ENCODE measurements at regions not wholly inside any gene's neighbourhood (a gene's known extent, or its start where the extent isn't known, plus 50 kb on each side); places are given as distances from the start of the nearest gene placed in this dataset.
"Not testable (repeated sequence)": the region's sequence is repeated elsewhere in the genome, so short reads cannot be mapped to it uniquely, and the experiment has no call there.

DNA sequence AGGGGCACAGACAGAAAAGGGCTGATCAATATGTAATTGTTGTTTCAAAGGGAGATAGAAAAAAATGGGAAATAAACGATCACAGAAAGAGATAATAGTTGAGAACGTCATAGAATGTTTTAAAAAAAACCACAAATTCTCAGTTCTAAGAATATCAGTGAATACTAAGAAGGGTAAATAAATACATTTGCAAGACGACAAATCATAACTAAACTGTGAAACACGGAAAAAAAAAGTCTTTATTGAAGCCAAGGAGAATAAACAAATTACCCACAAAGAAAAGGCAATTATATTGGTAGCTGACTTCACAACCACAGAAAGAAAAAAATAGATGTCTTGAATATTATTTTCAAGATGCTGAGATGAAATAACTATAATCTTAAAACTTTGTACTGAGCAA, 305.2 kb upstream of the STEAP1 start:
- no peaks in the 10 kb centered on the region for H3K36me3 Mint-ChIP-seq (ENCODE audit: low read depth)
- Histone ChIP-seq H3F3A (replicated peaks; ENCODE audit: low read depth) (no peaks in the 10 kb centered on the region), H3K4me3 (no peak overlapping the region), H3K79me2 (replicated peaks; ENCODE audit: insufficient read depth) (no peaks in the 10 kb centered on the region), H2AFZ (no peak overlapping the region), H3K36me3 (ENCODE audit: insufficient read depth) (no peaks in the 10 kb centered on the region), H3K9me2 (ENCODE audit: insufficient read depth) (no peaks in the 10 kb centered on the region), H3K27ac (ENCODE audit: low read depth) (no peak overlapping the region), H3K4me2 (no peak overlapping the region), H4K20me1 (replicated peaks; ENCODE audit: insufficient read depth) (no peaks in the 10 kb centered on the region), H3K4me1 (ENCODE audit: insufficient read depth) (no peaks in the 10 kb centered on the region), H3K27me3 (ENCODE audit: insufficient read depth) (no peaks in the 10 kb centered on the region)
- no peak overlapping the region for H3K4me3 Mint-ChIP-seq
- TF ChIP-seq NANOG (IDR thresholded peaks at IDR 0.05; ENCODE audit: borderline replicate concordance) = no peak
- TF ChIP-seq POLR2AphosphoS5 (IDR thresholded peaks at IDR 0.05; ENCODE audit: low read depth) = no peak
- TF ChIP-seq EZH2phosphoT487 (IDR thresholded peaks at IDR 0.05; ENCODE audit: unreplicated experiment) = no peak
- TF ChIP-seq, protein P1, sequence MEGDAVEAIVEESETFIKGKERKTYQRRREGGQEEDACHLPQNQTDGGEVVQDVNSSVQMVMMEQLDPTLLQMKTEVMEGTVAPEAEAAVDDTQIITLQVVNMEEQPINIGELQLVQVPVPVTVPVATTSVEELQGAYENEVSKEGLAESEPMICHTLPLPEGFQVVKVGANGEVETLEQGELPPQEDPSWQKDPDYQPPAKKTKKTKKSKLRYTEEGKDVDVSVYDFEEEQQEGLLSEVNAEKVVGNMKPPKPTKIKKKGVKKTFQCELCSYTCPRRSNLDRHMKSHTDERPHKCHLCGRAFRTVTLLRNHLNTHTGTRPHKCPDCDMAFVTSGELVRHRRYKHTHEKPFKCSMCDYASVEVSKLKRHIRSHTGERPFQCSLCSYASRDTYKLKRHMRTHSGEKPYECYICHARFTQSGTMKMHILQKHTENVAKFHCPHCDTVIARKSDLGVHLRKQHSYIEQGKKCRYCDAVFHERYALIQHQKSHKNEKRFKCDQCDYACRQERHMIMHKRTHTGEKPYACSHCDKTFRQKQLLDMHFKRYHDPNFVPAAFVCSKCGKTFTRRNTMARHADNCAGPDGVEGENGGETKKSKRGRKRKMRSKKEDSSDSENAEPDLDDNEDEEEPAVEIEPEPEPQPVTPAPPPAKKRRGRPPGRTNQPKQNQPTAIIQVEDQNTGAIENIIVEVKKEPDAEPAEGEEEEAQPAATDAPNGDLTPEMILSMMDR (conservative IDR thresholded peaks at IDR 0.05; ENCODE audit: low read depth in 2 of 2) = no peak
- no peak for TF ChIP-seq JUNB (IDR thresholded peaks at IDR 0.05; ENCODE audit: unreplicated experiment)
- no peak for TF ChIP-seq STAT1 (IDR thresholded peaks at IDR 0.05; ENCODE audit: unreplicated experiment)
- TF ChIP-seq, protein P2, sequence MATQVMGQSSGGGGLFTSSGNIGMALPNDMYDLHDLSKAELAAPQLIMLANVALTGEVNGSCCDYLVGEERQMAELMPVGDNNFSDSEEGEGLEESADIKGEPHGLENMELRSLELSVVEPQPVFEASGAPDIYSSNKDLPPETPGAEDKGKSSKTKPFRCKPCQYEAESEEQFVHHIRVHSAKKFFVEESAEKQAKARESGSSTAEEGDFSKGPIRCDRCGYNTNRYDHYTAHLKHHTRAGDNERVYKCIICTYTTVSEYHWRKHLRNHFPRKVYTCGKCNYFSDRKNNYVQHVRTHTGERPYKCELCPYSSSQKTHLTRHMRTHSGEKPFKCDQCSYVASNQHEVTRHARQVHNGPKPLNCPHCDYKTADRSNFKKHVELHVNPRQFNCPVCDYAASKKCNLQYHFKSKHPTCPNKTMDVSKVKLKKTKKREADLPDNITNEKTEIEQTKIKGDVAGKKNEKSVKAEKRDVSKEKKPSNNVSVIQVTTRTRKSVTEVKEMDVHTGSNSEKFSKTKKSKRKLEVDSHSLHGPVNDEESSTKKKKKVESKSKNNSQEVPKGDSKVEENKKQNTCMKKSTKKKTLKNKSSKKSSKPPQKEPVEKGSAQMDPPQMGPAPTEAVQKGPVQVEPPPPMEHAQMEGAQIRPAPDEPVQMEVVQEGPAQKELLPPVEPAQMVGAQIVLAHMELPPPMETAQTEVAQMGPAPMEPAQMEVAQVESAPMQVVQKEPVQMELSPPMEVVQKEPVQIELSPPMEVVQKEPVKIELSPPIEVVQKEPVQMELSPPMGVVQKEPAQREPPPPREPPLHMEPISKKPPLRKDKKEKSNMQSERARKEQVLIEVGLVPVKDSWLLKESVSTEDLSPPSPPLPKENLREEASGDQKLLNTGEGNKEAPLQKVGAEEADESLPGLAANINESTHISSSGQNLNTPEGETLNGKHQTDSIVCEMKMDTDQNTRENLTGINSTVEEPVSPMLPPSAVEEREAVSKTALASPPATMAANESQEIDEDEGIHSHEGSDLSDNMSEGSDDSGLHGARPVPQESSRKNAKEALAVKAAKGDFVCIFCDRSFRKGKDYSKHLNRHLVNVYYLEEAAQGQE (IDR thresholded peaks at IDR 0.05; ENCODE audit: unreplicated experiment) = no peak
- no peak for TF ChIP-seq EZH2 (IDR thresholded peaks at IDR 0.05; ENCODE audit: low read depth, unreplicated experiment)
- DNase-seq (ENCODE audit: low spot score) (no peak), ATAC-seq (no peak)
- no peaks in the 10 kb centered on the region for H3K4me1 Mint-ChIP-seq
- no peaks in the 10 kb centered on the region for H3K27me3 Mint-ChIP-seq (ENCODE audit: insufficient read depth, low read depth, poor library complexity)
- H3K27ac Mint-ChIP-seq = no peak overlapping the region; the same call in 1 of the 2 replicates
- no peaks in the 10 kb centered on the region for H3K9me3 Mint-ChIP-seq

DNA sequence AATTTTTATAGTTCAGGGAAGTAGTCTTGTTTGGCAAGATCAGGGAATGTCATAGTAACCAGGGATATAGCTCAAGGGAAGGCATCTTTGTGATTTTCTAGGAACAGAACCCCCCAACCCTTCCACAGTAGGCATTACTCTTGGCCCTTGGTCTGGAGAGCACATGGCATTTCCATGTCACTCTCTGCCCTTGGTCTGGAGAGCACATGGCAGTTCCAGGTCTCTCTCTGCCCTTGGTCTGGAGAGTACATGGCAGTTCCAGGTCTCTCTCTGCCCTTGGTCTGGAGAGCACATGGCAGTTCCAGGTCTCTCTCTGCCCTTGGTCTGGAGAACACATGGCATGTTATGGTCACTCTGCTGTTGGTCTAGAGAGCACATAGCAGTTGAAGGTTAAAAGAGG, 297.2 kb upstream of the STEAP1 start:
- H3K27me3 ChIP-seq (ENCODE audit: insufficient read depth); H3F3A ChIP-seq (replicated peaks; ENCODE audit: low read depth); H3K27me3 Mint-ChIP-seq (ENCODE audit: insufficient read depth, low read depth, poor library complexity); ATAC-seq; H3K4me1 ChIP-seq (ENCODE audit: insufficient read depth); H4K20me1 ChIP-seq (replicated peaks; ENCODE audit: insufficient read depth); H3K79me2 ChIP-seq (replicated peaks; ENCODE audit: insufficient read depth); H2AFZ ChIP-seq; H3K27ac Mint-ChIP-seq; H3K4me1 Mint-ChIP-seq; DNase-seq (ENCODE audit: low spot score); H3K4me3 Mint-ChIP-seq; H3K9me2 ChIP-seq (ENCODE audit: insufficient read depth); H3K27ac ChIP-seq (ENCODE audit: low read depth); H3K4me3 ChIP-seq; H3K4me2 ChIP-seq: not testable (repeated sequence)
- Mint-ChIP-seq H3K9me3 (peaks cover 41% of the 10 kb centered on the region), H3K36me3 (ENCODE audit: low read depth) (peaks cover 28% of the 10 kb centered on the region)
- peaks cover 12% of the 10 kb centered on the region; the same call in 1 of the 2 replicates for H3K36me3 ChIP-seq (ENCODE audit: insufficient read depth)
